ENCODE measurements at regions not wholly inside any gene's neighbourhood (a gene's known extent, or its start where the extent isn't known, plus 50 kb on each side); places are given as distances from the start of the nearest gene placed in this dataset.
A peak's percentile ranks its signal among the peaks of the same experiment; 100 is the strongest.
"Not testable (repeated sequence)": the region's sequence is repeated elsewhere in the genome, so short reads cannot be mapped to it uniquely, and the experiment has no call there.

- Histone ChIP-seq H3K4me3 (no peak overlapping the region), H3K36me3 (no peaks in the 10 kb centered on the region), H3K27me3 (no peaks in the 10 kb centered on the region), H3K9me3 (no peaks in the 10 kb centered on the region)
- no peak for DNase-seq
Measured at GRCh38 chr4:92210906-92211305, 92.9 kb upstream of the GRID2 start.

GRCh38 chr4:92215476-92215875, 88.3 kb upstream of the GRID2 start:
- Histone ChIP-seq H3K36me3 (no peaks in the 10 kb centered on the region), H3K4me3 (no peak overlapping the region), H3K27me3 (no peaks in the 10 kb centered on the region), H3K9me3 (no peaks in the 10 kb centered on the region)
- DNase-seq = no peak

GRCh38 chr4:92231511-92231910, 72.3 kb upstream of the GRID2 start:
- Histone ChIP-seq H3K27me3 (no peaks in the 10 kb centered on the region), H3K4me3 (no peak overlapping the region), H3K9me3 (no peaks in the 10 kb centered on the region), H3K36me3 (no peaks in the 10 kb centered on the region)
- DNase-seq = no peak

- no peaks in the 10 kb centered on the region for H3K36me3 ChIP-seq
- DNase-seq = no peak
- H3K27me3 ChIP-seq = no peaks in the 10 kb centered on the region
- H3K4me3 ChIP-seq = no peak overlapping the region
- H3K9me3 ChIP-seq = no peaks in the 10 kb centered on the region
Measured at GRCh38 chr4:92232566-92232965, 71.2 kb upstream of the GRID2 start.

GRCh38 chr4:92234393-92235176, 69.2 kb upstream of the GRID2 start:
- Histone ChIP-seq H3K36me3 (no peaks in the 10 kb centered on the region), H3K4me3 (no peak overlapping the region), H3K9me3 (no peaks in the 10 kb centered on the region), H3K27me3 (no peaks in the 10 kb centered on the region)
- peak; percentile 4 for DNase-seq

- Histone ChIP-seq H3K27me3 (no peaks in the 10 kb centered on the region), H3K9me3 (no peaks in the 10 kb centered on the region), H3K4me3 (no peak overlapping the region), H3K36me3 (no peaks in the 10 kb centered on the region)
- no peak for DNase-seq
Measured at GRCh38 chr4:92235731-92236130, 68.0 kb upstream of the GRID2 start.

GRCh38 chr4:92236877-92237276, 66.9 kb upstream of the GRID2 start:
- no peak overlapping the region for H3K4me3 ChIP-seq
- H3K27me3 ChIP-seq = no peaks in the 10 kb centered on the region
- H3K9me3 ChIP-seq = no peaks in the 10 kb centered on the region
- DNase-seq = no peak
- H3K36me3 ChIP-seq = no peaks in the 10 kb centered on the region

GRCh38 chr4:92237559-92237958, 66.2 kb upstream of the GRID2 start:
- no peaks in the 10 kb centered on the region for H3K27me3 ChIP-seq
- no peak for DNase-seq
- H3K4me3 ChIP-seq = no peak overlapping the region
- no peaks in the 10 kb centered on the region for H3K9me3 ChIP-seq
- H3K36me3 ChIP-seq = no peaks in the 10 kb centered on the region

GRCh38 chr4:92241094-92241493, 62.7 kb upstream of the GRID2 start:
- no peaks in the 10 kb centered on the region for H3K36me3 ChIP-seq
- DNase-seq = no peak
- no peaks in the 10 kb centered on the region for H3K9me3 ChIP-seq
- no peak overlapping the region for H3K4me3 ChIP-seq
- H3K27me3 ChIP-seq = no peaks in the 10 kb centered on the region

GRCh38 chr4:92246384-92246783, 57.4 kb upstream of the GRID2 start:
- DNase-seq = no peak
- Histone ChIP-seq H3K9me3 (no peaks in the 10 kb centered on the region), H3K4me3 (no peak overlapping the region), H3K36me3 (no peaks in the 10 kb centered on the region), H3K27me3 (no peaks in the 10 kb centered on the region)

GRCh38 chr4:92249541-92249940, 54.2 kb upstream of the GRID2 start:
- no peak for DNase-seq
- no peaks in the 10 kb centered on the region for H3K27me3 ChIP-seq
- no peaks in the 10 kb centered on the region for H3K36me3 ChIP-seq
- no peak overlapping the region for H3K4me3 ChIP-seq
- H3K9me3 ChIP-seq = no peaks in the 10 kb centered on the region

- Histone ChIP-seq H3K9me3 (no peaks in the 10 kb centered on the region), H3K36me3 (no peaks in the 10 kb centered on the region), H3K27me3 (no peaks in the 10 kb centered on the region), H3K4me3 (no peak overlapping the region)
- DNase-seq = no peak
Measured at GRCh38 chr4:92251711-92252110, 52.1 kb upstream of the GRID2 start.

- not testable (repeated sequence) for H3K4me3 ChIP-seq, H3K9me3 ChIP-seq, H3K36me3 ChIP-seq, H3K27me3 ChIP-seq, DNase-seq
Measured at GRCh38 chr4:92252358-92252757, 51.4 kb upstream of the GRID2 start.

- no peak overlapping the region for H3K4me3 ChIP-seq
- DNase-seq = no peak
- H3K36me3 ChIP-seq = no peaks in the 10 kb centered on the region
- no peaks in the 10 kb centered on the region for H3K9me3 ChIP-seq
- no peaks in the 10 kb centered on the region for H3K27me3 ChIP-seq
Measured at GRCh38 chr4:92252846-92253245, 50.9 kb upstream of the GRID2 start.

- no peak for DNase-seq
- H3K4me3 ChIP-seq = no peak overlapping the region
- no peaks in the 10 kb centered on the region for H3K36me3 ChIP-seq
- no peaks in the 10 kb centered on the region for H3K27me3 ChIP-seq
- no peaks in the 10 kb centered on the region for H3K9me3 ChIP-seq
Measured at GRCh38 chr4:92253550-92253949, 50.2 kb upstream of the GRID2 start.

All from MG63 (cell line).